ENCODE measurements at regions not wholly inside any gene's neighbourhood (a gene's known extent, or its start where the extent isn't known, plus 50 kb on each side); places are given as distances from the start of the nearest gene placed in this dataset.

DNA sequence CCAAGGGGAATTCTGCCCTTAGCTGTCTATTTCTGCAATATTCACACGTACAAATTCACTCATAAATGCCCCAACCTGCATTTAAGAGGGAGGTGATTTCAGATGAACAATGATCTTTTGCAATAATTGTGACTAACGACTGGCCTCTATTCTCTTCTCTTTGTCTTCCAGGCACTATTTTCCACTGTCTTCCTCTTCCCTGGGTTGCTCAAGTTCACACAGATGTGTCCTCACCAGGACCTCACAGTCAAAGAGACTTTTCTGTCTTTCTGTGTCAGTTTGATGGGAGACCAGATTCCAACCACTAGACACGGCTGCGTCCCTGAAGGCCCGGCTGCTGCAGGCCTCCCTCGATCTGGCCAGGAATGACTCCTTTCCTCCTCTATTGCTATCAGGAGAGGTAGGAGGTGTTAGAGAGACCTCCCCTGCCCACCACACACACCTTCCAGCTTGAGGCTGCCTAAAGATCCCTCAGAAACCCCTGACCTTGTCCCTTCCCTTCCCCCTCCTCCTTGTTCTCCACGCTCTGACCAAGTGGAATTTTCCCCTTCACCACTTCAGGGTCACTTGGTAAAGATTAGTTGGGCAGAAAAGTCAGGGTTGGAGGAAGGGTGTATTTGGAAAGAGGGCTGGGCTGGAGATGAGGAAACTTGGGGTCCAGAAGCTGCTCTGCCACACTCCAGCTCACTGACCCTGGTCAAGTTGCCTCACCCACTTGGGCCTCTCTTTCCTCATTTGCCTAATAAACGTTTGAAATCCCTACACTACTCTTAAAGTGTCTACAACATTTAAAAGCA is 109.2 kb upstream of the COPS8 start:
- Histone ChIP-seq H3K36me3 (no peaks in the 10 kb centered on the region), H3K4me1 (peaks cover 0 to 30% (median 0%) of the 10 kb centered on the region in 12 donors), H3K4me3 (no peak overlapping the region), H3K27me3 (peaks cover 0 to 5% (median 0%) of the 10 kb centered on the region in 9 donors), H3K9me3 (no peaks in the 10 kb centered on the region), H3K27ac (peak overlapping the region in 4 of 12 donors; percentile 17 to 39 (median 32))
- ATAC-seq: peak in 1 of 4 donors; percentile 9
- WGBS, 4 donors: 78 to 83% (median 79%) methylated on average over 8 of the region's 8 CpGs
- no peak for DNase-seq
- intact Hi-C loops (cut with DNase I): loop anchor here in 1 of 10 donors (5.0 kb wide), 1 partner anchor 314 kb away; no protein-coding TSS in a partner anchor
- no peak for TF ChIP-seq POLR2A (IDR thresholded peaks at IDR 0.05)
- TF ChIP-seq, protein P1, sequence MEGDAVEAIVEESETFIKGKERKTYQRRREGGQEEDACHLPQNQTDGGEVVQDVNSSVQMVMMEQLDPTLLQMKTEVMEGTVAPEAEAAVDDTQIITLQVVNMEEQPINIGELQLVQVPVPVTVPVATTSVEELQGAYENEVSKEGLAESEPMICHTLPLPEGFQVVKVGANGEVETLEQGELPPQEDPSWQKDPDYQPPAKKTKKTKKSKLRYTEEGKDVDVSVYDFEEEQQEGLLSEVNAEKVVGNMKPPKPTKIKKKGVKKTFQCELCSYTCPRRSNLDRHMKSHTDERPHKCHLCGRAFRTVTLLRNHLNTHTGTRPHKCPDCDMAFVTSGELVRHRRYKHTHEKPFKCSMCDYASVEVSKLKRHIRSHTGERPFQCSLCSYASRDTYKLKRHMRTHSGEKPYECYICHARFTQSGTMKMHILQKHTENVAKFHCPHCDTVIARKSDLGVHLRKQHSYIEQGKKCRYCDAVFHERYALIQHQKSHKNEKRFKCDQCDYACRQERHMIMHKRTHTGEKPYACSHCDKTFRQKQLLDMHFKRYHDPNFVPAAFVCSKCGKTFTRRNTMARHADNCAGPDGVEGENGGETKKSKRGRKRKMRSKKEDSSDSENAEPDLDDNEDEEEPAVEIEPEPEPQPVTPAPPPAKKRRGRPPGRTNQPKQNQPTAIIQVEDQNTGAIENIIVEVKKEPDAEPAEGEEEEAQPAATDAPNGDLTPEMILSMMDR (IDR thresholded peaks at IDR 0.05): no peak

DNA sequence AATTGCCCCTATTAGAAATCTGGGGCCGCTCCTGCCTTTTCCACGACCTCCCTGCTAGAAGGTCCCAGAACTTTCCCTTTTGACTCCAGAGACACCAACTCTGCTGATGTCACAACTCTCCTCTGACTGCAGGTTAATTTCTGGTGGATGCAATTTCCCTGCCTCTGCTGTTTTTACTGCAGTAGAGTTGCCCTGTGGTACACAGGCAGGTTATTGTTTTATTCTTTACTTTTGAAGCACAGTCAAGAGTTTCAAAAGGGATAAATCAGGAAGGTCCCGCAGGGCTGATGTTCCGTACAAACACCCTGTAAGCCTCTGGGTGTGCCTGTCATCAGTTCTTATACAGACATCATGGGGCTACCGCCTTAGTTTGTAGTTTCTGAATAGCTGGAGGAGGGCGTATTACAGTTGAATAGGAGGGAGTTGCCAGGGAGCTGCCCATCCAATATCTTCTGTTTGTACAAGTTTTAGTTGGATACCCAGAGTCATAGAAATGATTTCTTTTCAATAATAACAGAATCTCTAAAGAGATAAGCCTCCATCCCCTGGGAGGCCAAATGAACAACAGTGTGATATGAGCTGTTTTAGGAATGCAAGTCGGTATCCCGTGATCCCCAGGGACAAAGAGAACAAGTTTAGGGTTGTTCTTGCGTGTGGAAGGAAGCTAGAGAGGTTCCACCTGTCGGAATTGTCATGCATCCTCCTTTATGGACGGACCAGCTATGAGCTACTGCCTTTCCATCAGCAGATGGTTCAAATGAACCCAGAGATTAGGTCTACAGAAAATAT is 108.4 kb upstream of the COPS8 start:
- TF ChIP-seq, protein P1 (IDR thresholded peaks at IDR 0.05): no peak
- no peak for TF ChIP-seq POLR2A (IDR thresholded peaks at IDR 0.05)
- 70 to 76% (median 73%) methylated on average over 11 of the region's 11 CpGs for WGBS, 4 donors
- Histone ChIP-seq H3K27ac (peak overlapping the region in 4 of 12 donors; percentile 17 to 39 (median 32)), H3K27me3 (peaks cover 0 to 5% (median 0%) of the 10 kb centered on the region in 9 donors), H3K9me3 (peaks cover 0 to under 1% (median 0%) of the 10 kb centered on the region in 12 donors), H3K4me3 (no peak overlapping the region), H3K4me1 (peaks cover 0 to 30% (median 0%) of the 10 kb centered on the region in 12 donors), H3K36me3 (no peaks in the 10 kb centered on the region)
- peak in 1 of 5 donors; percentile 38 for DNase-seq
- intact Hi-C loops (cut with DNase I): loop anchor here in 1 of 10 donors (5.0 kb wide), 1 partner anchor 315 kb away; no protein-coding TSS in a partner anchor
- ATAC-seq: peak; percentile 49 to 68 (median 60)

DNA sequence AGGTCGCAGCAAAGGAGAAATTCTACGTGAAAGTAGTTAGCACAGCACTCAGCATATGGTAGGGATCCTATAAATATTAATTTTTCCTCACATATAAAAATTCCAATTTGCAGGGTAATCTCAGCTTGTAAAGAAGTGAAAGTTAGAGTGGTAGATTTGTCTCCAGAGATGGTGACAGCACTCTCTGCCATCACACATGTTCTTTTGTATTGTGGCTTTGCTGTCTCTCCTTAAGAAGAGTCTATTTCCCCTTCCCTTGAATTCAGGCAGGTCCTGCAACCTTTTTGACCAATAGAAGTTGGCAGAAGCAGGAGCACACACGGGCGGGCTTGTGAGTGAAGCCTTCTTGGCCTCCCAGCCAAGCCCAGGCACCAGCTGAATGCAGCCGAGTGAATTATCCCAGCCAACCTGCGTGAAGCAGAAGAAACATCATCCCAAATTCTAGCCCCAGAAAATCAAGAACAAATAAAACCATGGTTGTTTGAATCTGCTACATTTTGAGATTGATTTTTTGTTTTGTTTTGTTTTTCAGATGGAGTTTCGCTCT is 107.8 kb upstream of the COPS8 start:
- WGBS, 4 donors: 79 to 89% (median 85%) methylated on average over 7 of the region's 7 CpGs
- Histone ChIP-seq H3K9me3 (peaks cover 0 to 8% (median 3%) of the 10 kb centered on the region in 12 donors), H3K4me1 (peaks cover 0 to 26% (median 0%) of the 10 kb centered on the region in 12 donors), H3K36me3 (no peaks in the 10 kb centered on the region), H3K27ac (peak overlapping the region in 3 of 12 donors; percentile 11 to 26 (median 19)), H3K27me3 (peaks cover 0 to 5% (median 0%) of the 10 kb centered on the region in 9 donors), H3K4me3 (no peak overlapping the region)
- intact Hi-C loops (cut with DNase I): loop anchor here in 1 of 10 donors (5.0 kb wide), 1 partner anchor 316 kb away; no protein-coding TSS in a partner anchor
- TF ChIP-seq, protein P1 (IDR thresholded peaks at IDR 0.05): no peak
- no peak for TF ChIP-seq POLR2A (IDR thresholded peaks at IDR 0.05)
- peak in 2 of 4 donors; percentile 30 to 45 for ATAC-seq
- DNase-seq: no peak
